ENCODE measurements at regions not wholly inside any gene's neighbourhood (a gene's known extent, or its start where the extent isn't known, plus 50 kb on each side); places are given as distances from the start of the nearest gene placed in this dataset.

DNA sequence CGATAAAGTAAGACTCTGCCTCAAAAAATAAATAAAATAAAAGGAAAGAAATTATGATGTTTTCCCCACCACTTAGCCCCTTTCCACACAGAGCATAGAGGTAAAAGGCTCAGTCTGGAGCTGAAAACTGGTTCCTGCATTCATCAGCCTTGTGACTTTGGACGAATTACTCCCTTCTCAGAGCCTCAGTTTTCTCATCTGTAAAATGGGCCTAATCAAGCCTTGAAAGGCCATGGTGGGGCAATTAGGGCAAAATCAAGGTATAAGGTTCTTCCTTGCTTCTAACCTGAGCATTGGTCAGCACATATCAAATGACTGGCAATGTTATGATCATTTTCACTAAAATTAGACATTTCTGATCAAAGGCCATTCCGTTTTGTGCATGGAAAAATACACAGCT, 417.7 kb downstream of the MN1 start:
- no peak for TF ChIP-seq TAF1 (IDR thresholded peaks at IDR 0.05; ENCODE audit: borderline replicate concordance, insufficient read depth, low read length)
- no peak for TF ChIP-seq REST (IDR thresholded peaks at IDR 0.05; ENCODE audit: insufficient read depth in 1 of 2, low read depth in 2 of 2, low read length in 2 of 2)
- no peak for TF ChIP-seq SIN3A (IDR thresholded peaks at IDR 0.05; ENCODE audit: borderline replicate concordance, insufficient read depth, low read length)
- no peak for TF ChIP-seq FOXP2 (optimal IDR thresholded peaks at IDR 0.05; ENCODE audit: borderline replicate concordance, extremely low read depth, extremely low read length, insufficient read depth)
- no peak for TF ChIP-seq POLR2AphosphoS5 (IDR thresholded peaks at IDR 0.05; ENCODE audit: low read depth, low read length)

DNA sequence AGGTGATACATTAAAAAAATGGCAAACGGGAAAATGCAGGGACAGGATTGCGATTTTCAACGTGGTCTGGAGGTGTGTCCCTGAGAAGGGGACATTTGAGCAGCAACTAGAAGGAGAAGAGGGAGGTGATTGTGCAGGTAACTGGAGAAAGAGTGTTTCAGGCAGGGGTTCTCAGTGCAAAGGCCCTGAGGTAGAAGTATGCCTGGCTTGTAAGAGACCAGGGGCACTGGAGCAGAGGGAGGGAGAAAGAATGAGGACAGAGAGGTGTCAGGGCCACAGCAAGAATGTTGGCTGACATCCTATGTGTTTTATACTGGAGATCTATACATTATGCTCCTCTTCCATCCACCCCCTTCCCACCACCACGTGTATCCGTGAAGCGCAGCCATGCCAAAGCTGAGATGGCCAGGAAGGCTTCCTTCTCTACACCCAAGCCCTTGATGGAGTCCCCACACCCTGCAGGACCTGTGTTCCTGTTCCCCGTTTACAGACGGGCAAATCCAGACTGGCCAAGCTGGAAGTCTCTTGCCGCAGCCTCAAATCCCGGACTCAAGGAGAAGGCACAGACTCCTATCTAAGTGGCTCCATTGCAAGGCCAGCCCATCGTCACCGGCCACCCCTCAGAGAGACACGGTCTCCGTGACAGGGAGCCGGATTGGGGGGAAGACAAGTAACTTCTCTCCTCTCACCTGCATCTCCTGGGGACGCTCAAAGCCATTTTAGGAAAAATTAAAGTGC, 416.1 kb downstream of the MN1 start:
- no peak for TF ChIP-seq FOXP2 (optimal IDR thresholded peaks at IDR 0.05; ENCODE audit: borderline replicate concordance, extremely low read depth, extremely low read length, insufficient read depth)
- TF ChIP-seq REST (IDR thresholded peaks at IDR 0.05; ENCODE audit: insufficient read depth in 1 of 2, low read depth in 2 of 2, low read length in 2 of 2) = no peak
- no peak for TF ChIP-seq POLR2AphosphoS5 (IDR thresholded peaks at IDR 0.05; ENCODE audit: low read depth, low read length)
- TF ChIP-seq SIN3A (IDR thresholded peaks at IDR 0.05; ENCODE audit: borderline replicate concordance, insufficient read depth, low read length) = no peak
- TF ChIP-seq TAF1 (IDR thresholded peaks at IDR 0.05; ENCODE audit: borderline replicate concordance, insufficient read depth, low read length) = no peak

GRCh38 chr22:27386186-27386585, 415.4 kb downstream of the MN1 start:
- TF ChIP-seq POLR2AphosphoS5 (IDR thresholded peaks at IDR 0.05; ENCODE audit: low read depth, low read length) = no peak
- no peak for TF ChIP-seq FOXP2 (optimal IDR thresholded peaks at IDR 0.05; ENCODE audit: borderline replicate concordance, extremely low read depth, extremely low read length, insufficient read depth)
- TF ChIP-seq SIN3A (IDR thresholded peaks at IDR 0.05; ENCODE audit: borderline replicate concordance, insufficient read depth, low read length) = no peak
- TF ChIP-seq TAF1 (IDR thresholded peaks at IDR 0.05; ENCODE audit: borderline replicate concordance, insufficient read depth, low read length) = no peak
- TF ChIP-seq REST (IDR thresholded peaks at IDR 0.05; ENCODE audit: insufficient read depth in 1 of 2, low read depth in 2 of 2, low read length in 2 of 2) = no peak

- no peak for TF ChIP-seq FOXP2 (optimal IDR thresholded peaks at IDR 0.05; ENCODE audit: borderline replicate concordance, extremely low read depth, extremely low read length, insufficient read depth)
- no peak for TF ChIP-seq TAF1 (IDR thresholded peaks at IDR 0.05; ENCODE audit: borderline replicate concordance, insufficient read depth, low read length)
- no peak for TF ChIP-seq REST (IDR thresholded peaks at IDR 0.05; ENCODE audit: insufficient read depth in 1 of 2, low read depth in 2 of 2, low read length in 2 of 2)
- TF ChIP-seq SIN3A (IDR thresholded peaks at IDR 0.05; ENCODE audit: borderline replicate concordance, insufficient read depth, low read length) = no peak
- no peak for TF ChIP-seq POLR2AphosphoS5 (IDR thresholded peaks at IDR 0.05; ENCODE audit: low read depth, low read length)
Measured at GRCh38 chr22:27387561-27387960, 414.0 kb downstream of the MN1 start.

All from PFSK-1 (cell line).